H1 (cell line): ENCODE measurements at regions not wholly inside any gene's neighbourhood (a gene's known extent, or its start where the extent isn't known, plus 50 kb on each side); places are given as distances from the start of the nearest gene placed in this dataset.

ENCODE experiments used
- CHD1 ChIP-seq: IDR thresholded peaks from 2 replicates; pipeline ENCODE4 v1.6.1; 2012; ENCODE audit warnings: low read depth, low read length, improper control_type of control experiment
- TF ChIP-seq, protein P1 (sequence below): fragments of 300-600 bp; sonication (generic); IDR thresholded peaks from 2 replicates; pipeline ENCODE4 v1.7.1; 2012; ENCODE audit warnings: low read length, moderate library complexity, mild to moderate bottlenecking, inconsistent platforms; ENCODE audit not compliant: insufficient replicate concordance

GRCh38 chr10:3982746-3983442, 197.9 kb upstream of the KLF6 start (continued):
- TF ChIP-seq, protein P1, sequence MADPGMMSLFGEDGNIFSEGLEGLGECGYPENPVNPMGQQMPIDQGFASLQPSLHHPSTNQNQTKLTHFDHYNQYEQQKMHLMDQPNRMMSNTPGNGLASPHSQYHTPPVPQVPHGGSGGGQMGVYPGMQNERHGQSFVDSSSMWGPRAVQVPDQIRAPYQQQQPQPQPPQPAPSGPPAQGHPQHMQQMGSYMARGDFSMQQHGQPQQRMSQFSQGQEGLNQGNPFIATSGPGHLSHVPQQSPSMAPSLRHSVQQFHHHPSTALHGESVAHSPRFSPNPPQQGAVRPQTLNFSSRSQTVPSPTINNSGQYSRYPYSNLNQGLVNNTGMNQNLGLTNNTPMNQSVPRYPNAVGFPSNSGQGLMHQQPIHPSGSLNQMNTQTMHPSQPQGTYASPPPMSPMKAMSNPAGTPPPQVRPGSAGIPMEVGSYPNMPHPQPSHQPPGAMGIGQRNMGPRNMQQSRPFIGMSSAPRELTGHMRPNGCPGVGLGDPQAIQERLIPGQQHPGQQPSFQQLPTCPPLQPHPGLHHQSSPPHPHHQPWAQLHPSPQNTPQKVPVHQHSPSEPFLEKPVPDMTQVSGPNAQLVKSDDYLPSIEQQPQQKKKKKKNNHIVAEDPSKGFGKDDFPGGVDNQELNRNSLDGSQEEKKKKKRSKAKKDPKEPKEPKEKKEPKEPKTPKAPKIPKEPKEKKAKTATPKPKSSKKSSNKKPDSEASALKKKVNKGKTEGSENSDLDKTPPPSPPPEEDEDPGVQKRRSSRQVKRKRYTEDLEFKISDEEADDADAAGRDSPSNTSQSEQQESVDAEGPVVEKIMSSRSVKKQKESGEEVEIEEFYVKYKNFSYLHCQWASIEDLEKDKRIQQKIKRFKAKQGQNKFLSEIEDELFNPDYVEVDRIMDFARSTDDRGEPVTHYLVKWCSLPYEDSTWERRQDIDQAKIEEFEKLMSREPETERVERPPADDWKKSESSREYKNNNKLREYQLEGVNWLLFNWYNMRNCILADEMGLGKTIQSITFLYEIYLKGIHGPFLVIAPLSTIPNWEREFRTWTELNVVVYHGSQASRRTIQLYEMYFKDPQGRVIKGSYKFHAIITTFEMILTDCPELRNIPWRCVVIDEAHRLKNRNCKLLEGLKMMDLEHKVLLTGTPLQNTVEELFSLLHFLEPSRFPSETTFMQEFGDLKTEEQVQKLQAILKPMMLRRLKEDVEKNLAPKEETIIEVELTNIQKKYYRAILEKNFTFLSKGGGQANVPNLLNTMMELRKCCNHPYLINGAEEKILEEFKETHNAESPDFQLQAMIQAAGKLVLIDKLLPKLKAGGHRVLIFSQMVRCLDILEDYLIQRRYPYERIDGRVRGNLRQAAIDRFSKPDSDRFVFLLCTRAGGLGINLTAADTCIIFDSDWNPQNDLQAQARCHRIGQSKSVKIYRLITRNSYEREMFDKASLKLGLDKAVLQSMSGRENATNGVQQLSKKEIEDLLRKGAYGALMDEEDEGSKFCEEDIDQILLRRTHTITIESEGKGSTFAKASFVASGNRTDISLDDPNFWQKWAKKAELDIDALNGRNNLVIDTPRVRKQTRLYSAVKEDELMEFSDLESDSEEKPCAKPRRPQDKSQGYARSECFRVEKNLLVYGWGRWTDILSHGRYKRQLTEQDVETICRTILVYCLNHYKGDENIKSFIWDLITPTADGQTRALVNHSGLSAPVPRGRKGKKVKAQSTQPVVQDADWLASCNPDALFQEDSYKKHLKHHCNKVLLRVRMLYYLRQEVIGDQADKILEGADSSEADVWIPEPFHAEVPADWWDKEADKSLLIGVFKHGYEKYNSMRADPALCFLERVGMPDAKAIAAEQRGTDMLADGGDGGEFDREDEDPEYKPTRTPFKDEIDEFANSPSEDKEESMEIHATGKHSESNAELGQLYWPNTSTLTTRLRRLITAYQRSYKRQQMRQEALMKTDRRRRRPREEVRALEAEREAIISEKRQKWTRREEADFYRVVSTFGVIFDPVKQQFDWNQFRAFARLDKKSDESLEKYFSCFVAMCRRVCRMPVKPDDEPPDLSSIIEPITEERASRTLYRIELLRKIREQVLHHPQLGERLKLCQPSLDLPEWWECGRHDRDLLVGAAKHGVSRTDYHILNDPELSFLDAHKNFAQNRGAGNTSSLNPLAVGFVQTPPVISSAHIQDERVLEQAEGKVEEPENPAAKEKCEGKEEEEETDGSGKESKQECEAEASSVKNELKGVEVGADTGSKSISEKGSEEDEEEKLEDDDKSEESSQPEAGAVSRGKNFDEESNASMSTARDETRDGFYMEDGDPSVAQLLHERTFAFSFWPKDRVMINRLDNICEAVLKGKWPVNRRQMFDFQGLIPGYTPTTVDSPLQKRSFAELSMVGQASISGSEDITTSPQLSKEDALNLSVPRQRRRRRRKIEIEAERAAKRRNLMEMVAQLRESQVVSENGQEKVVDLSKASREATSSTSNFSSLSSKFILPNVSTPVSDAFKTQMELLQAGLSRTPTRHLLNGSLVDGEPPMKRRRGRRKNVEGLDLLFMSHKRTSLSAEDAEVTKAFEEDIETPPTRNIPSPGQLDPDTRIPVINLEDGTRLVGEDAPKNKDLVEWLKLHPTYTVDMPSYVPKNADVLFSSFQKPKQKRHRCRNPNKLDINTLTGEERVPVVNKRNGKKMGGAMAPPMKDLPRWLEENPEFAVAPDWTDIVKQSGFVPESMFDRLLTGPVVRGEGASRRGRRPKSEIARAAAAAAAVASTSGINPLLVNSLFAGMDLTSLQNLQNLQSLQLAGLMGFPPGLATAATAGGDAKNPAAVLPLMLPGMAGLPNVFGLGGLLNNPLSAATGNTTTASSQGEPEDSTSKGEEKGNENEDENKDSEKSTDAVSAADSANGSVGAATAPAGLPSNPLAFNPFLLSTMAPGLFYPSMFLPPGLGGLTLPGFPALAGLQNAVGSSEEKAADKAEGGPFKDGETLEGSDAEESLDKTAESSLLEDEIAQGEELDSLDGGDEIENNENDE = no peak
- TF ChIP-seq CHD1 = no peak
